GM19395 (cell line): ENCODE measurements at regions not wholly inside any gene's neighbourhood (a gene's known extent, or its start where the extent isn't known, plus 50 kb on each side); places are given as distances from the start of the nearest gene placed in this dataset.

Experiments used
- ATAC-seq: cut with Tn5 transposase; IDR thresholded peaks from one replicate; pipeline ENCODE4 v1.9.1; 2021; ENCODE audit warnings: mild to moderate bottlenecking, moderate library complexity; ENCODE audit not compliant: unreplicated experiment

DNA sequence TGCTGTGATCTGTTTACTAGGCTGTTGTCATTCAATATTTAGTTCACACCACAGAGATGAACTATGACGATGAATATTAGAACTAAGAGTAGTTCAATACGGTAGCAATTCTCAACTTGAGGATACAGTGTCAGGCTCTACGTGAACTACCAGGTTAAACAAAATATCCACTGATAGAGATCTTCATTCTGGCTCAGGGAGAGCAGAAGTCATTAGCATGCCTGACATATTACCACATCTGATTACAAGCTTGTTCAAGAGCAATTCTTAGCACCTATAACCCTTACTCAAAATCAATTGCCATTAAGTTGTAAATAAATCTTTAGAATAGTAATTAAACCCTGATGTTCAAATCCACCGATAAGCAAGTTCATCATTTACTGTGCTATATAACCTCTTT is 207.2 kb downstream of the CHRM3 start:
- ATAC-seq = no peak

DNA sequence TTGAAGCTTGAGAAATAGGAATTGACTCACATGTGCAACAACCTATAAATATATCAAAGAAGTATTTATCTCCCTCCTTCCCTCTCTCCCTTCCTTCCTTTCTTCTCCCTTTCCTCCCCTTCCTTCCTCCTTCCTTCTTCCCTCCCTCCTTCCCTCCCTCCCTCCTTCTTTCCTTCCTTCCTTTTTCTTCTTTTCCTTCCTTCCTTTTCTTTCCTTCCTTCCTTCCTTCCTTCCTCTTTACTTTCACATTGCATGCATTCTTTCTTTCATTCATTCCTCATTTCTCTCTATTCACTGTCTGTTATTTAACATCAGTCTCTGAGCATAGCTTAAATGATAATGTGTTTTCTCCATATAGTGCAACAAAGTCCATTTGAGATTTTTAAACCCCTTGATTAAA is 214.2 kb downstream of the CHRM3 start:
- ATAC-seq = no peak

DNA sequence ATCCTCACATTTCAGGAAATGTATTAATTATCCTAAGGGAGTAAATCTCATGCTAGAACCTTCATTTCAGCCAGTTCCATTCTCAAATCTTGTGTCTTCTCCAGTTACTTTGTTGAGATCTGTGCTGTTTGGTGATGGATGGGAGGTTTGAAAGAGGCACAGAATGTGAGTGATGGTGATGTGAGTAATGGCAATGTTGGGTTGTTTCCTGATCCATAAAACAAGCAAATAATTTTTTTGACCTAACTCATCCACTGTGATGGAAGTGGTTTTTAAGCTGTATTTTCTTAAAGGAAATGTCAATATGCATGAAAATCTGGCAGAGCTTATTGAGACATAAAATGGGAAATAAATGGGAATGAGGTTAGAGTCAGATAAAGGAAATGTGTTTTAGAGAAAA is 214.7 kb downstream of the CHRM3 start:
- no peak for ATAC-seq

DNA sequence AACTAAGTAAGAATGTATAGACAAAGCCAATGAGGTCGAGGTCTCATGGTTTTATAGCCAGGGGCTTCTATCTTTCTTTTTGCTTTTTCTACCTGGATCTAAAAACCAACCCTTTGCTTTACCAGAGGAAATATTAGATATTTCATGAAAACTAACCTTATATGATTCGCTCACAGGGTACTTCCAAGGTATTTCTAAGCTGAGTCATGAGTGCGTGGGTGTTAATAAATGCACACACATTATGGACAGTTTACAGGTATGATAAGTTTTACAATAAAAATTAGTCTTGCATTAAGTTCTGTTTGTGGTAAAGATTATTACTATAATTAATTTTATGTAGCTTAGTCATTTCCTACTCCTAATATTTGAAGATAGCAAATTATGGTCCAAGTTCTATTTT is 217.2 kb downstream of the CHRM3 start:
- ATAC-seq = no peak

DNA sequence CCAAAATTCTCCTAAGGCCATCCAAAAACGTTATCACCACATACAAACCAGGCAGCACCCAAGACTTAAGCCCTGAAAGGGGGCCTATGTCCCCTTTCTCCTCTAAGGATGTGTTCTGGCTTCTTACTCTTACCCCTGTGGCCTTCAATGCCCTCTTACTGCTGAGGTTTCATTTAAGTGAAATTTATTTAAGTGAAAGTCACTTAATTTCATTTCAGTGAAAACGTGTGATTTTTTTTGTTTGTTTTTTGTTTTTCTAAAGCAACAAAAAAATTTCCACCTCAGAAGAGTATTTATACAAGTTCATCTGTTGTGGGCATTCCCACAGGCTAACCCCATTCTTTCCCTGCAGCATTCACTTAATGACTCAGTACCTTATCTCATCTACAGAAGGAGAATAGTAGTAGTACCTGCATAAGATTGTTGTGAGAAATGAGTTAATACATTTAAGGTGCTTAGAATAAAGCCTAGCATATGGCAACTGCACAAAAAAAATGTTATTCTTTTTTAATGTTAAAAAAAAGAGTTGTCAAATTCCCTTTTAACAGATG is 220.6 kb downstream of the CHRM3 start:
- ATAC-seq = no peak

DNA sequence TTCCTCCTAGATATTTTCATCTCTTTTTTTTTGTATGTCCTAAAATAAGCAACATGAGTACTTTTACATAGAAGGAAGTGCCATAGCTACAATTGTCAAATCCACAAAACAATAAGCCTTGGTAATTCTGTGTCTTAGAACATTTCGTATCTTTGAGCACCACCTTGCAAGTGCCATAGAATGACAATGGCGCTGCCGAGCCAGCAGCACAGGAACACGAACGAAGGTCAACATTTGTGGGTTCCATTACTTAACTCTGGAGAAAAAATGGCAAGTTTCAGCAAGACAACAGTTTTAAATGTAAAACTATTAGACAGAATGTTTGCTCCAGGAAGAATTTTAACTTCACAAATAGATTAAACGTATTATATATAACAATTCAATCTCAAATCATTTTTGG is 222.1 kb downstream of the CHRM3 start:
- no peak for ATAC-seq

DNA sequence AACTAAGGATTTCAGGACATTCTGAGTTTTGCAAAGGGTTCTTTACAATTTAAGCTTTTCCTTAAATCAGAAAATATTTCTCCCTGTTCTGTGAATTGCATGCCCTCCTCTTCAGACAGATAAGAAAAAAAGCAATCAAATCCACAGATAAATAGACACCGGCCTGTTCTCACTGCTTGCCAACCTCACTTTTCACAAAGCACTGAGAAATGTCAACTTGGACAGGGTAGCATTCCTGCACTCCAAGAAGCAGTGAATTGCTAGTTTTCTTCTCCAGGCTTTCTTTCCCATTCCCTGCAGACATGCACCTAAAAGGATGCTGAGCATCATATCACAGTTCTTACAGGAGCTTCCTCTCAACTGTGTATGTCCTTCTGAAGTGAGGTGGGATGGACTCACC is 226.0 kb downstream of the CHRM3 start:
- no peak for ATAC-seq

DNA sequence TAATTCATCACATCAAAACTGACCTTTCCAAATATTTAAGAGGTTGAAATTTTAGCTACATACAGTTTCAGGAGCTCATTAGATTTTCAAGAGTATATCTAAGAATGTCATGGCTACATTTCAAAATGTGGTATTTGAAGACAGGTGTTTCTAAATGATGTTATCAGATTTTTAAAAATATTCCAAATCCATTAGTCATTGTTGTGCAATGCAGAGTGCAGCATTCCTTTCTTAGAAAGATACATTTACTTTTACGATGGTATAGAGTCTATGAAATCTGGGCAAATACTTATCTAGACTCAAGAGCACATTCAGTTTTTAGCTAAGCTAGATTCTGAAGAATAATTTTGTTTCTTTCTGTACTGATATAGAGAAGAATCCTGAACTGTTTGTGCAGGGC is 230.3 kb downstream of the CHRM3 start:
- ATAC-seq = no peak

DNA sequence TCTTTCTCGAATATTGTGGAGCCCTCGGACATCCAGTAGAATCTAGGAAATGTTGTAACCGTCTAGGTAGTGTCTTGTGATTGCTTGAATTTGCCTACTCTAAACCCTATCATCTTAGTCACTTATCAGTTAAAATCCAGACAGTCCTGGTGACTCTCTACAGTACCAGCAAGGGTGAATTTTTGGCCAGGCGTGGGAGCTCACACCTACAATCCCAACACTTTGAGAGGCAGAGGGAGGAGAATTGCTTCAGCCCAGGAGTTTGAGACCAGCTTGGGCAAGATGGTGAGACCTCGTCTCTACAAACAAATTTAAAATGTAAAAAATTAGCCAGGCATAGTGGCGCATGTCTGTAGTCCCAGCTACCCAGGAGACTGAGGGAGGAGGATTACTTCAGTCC is 230.9 kb downstream of the CHRM3 start:
- ATAC-seq = no peak

DNA sequence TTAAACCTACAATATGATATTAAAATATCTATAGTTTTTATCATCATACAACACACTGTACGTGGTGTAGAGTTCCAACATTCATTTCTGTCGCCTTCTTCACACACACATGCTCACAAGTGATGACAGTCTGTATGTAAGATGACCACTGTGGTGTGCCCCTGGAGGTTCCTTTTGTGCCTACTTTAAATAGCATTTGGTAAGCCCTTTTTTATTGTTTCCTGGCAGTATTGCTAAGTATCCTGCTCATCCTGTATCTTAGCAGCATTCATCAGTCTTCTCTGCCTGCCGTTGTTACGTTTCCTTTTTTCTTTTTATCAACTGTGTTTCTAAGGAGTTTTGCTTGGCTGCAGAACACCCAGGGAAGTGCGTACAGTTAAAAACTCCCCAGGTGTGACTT is 231.4 kb downstream of the CHRM3 start:
- no peak for ATAC-seq

DNA sequence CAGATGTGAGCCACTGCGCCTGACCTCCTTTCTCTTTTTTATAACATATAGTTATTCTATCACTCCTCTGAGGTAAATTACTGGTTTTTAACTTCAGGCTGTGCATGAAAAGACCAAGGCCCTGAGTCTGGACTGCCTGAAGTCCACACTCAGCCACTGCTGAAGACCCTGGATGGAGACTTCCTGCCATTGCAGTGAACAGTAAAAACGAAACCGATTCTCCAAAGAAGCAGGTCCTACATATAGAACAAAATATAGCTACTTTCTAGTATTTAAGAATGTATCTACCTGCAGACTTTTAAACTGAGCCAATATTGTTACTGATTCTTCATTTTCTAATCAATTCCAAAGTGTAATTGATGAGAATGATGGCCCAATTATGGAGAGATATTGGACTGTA is 232.8 kb downstream of the CHRM3 start:
- no peak for ATAC-seq

DNA sequence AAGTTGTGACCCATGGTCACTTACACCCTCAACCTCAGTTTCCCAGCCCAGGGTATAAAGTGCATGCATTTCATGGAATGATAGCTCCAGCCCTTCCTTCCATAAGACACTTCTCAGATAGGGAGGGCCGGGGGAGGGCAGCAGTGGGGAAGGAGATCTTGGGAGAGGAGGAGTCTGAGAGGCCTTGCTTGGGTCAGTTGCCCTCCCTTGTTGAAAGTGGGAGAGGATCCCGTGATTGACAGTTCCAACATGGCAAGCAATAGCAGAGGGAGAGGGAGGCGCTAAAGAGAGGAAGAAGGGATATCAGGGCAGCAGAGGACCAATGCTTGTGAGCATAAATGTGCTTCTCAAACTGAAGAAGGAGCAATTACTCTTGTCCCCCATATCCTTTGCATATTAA is 244.4 kb downstream of the CHRM3 start:
- ATAC-seq = no peak

DNA sequence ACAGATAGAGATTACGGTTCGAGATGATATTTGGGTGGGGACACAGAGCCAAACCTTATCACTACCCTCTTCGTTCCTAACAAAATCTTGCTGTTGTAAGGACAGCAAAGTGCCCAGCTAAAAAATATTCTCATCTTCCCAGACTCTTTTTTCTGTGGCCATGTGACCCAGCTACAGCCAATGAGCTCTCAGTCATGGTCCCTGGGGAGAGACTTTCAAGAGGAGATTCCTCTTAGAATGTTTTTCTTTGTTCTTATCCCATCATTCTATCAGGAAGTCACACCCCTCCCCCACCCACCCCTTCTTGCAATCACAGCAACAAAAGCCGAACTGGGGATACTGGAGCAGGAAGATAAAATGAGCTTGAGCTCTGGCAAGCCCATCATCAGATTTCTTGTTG is 247.1 kb downstream of the CHRM3 start:
- no peak for ATAC-seq

DNA sequence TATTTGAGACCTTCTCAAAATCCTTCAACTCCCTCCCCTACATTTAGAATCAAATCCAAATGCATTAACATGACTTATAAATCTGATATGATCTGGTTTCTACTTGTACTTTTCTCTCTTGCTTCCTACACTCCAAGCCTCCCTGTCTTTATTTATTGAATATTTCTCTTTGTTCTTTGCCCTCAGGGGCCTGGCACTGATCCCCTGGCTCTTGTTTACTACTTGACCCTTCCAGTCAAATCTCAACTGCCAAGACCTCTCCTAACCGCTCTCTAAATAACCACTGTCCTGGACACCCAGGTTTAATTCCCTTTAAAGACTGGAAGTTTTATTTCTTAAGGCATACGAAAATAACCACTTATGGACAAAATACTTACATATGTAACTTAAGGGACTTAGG is 248.9 kb downstream of the CHRM3 start:
- ATAC-seq = no peak

DNA sequence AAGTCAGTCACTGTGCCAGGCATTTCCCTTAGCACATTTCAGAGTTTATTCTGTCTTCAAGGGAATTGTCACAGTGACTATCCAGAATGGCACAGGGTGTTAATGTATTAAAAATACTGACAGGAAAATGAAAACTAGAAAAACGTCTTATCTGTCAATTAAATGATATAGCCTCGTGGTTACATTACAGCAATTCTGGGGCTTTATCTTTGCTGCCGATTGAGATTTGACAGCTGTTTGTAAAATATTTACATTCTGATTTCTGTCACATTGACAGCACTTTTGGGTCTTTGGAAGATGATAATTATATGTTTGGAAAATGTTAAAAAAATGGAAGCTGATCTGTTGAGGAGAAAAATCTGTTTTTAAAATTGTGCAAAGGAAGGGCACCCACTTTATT is 250.0 kb downstream of the CHRM3 start:
- ATAC-seq = no peak

DNA sequence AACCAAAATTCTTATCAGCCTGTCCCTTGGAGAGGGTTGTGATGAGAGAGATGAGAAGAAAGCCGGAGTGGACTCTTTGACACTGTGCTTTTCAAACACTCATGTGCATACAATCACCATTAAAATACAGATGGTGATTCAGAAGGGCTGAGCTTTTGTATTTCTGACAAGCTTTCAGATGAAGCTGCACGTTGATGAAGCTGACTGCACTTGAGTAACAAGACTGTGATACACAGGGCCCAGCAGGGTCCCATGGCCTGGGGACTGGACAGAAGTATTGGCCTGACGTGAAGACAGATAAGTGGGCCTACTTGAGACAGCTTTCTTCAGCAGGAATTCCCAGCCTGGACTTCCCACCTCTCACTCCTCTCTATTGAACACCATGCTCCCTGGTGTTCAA is 258.2 kb downstream of the CHRM3 start:
- ATAC-seq = no peak

DNA sequence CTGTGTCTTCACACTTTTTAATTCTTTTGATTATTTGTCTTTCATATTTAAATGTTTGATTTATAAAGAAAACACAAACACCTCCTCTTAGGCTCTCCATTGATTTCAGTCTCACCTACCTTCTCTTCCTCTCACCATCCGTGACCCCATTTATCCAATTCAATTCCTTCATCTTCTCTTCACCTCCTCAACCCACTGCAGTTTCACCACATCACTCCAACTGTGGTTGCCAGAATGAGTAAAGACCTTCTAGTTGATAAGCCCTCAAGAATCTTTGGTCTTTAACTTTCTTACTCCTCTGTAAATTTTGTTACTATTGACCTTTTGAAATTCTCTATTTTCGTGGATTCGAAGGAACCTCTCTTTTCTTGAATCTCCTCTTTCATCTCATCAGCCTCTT is 260.7 kb downstream of the CHRM3 start:
- no peak for ATAC-seq

DNA sequence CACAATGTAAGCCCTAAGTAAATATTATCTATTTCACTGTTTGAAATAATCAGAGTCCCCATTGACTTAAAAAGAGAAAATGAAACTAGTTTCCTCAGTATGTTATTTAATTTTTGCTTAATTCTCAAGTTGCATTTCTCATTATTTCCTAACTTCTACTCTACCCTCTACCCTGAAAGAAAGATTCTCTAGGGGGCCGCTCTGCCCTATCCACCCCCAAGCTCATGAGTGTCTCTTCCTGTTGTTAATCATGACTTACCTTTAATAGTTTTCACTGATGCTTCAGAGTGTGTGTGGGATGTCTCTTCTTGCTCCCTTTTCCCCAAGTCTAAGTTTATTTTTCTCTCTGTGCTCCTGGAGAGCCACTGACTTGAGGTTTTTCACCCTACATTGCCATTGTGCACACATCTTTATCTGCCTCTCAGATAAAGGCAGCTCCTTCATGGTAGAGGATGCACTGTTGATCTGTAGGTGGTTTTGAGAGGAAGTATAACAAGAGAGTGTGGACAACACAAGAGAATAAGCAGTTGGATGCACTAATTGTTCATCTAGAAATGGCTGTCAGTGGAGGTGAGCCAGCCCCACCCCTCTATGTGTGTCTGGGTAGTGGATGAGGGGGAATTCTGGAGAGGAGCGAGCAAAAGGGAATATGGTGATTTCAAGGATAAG is 261.7 kb downstream of the CHRM3 start:
- no peak for ATAC-seq

DNA sequence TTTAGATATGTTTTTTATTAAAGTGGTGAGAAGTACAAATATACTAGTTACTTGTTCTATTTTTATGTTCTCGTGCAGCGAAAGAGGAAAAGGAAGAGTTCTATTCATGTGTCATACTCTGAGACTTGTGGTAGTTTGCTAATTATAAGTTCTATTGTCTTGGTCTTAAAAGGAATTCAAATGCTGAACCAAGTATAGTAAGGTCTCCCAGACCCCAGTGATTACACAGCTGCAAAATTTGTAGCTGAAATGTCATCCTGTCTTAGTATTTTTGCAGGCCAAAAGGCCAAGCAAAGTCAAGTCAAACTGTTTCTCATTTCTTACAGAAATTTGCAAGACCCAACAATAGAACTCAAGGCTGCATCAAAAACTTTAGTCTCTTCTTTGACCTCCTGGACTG is 268.7 kb downstream of the CHRM3 start:
- no peak for ATAC-seq

DNA sequence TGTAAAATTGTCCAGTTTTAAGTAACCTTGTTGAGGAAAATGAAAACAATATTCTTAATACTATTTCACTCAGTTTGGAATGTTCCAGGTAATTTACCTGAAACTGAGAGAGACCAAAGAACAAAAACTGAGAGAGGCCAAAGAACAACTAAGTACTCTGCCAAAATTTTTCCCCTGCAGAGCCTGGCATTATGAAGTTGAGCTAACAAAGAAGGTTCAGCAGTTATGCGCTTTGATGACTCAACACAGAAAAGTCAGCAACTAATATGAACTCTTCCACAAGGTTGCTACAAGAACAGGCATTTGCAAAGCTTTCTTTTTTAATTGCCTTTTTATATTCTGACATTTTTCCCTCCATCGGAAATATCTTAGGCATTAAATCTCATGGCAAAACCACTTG is 270.9 kb downstream of the CHRM3 start:
- ATAC-seq = no peak

DNA sequence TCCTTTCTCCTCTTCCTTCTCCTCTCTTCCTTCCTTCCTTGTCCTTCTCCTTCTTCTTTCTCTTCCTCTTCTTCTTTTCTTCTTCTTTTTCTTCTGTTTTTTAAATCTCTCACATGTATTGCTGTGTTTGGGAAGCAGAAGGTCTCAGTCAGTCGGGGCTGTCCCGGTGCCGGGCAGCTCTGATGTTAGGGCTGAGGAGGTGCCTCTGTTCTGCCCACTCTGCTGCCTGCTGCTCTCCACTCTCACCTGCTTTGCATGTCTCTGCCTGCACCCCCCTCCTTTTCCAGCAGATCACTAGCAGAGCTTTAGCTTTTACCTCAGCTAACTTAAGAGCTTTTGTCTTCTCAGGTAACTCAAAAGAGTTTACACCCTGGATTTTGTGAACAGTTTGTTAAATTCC is 276.6 kb downstream of the CHRM3 start:
- ATAC-seq = no peak

DNA sequence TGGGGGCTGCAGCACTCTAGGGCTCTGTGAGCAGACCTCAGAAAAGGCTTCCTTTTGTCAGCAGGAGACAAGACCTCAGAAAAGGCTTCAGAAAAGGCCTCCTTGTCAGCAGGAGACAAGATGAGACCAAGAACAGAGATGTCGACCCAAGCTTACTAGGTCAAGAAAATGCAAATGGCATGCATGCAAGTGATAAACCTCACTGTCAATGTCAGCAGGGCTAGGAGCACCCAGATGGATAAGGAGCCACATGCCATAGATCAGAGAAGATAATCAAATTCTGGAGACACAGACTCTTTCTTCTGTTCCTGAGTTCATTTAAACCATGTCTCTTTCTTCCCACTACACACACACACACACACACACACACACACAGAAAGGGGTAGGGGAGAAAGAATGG is 285.9 kb downstream of the CHRM3 start:
- ATAC-seq = no peak

DNA sequence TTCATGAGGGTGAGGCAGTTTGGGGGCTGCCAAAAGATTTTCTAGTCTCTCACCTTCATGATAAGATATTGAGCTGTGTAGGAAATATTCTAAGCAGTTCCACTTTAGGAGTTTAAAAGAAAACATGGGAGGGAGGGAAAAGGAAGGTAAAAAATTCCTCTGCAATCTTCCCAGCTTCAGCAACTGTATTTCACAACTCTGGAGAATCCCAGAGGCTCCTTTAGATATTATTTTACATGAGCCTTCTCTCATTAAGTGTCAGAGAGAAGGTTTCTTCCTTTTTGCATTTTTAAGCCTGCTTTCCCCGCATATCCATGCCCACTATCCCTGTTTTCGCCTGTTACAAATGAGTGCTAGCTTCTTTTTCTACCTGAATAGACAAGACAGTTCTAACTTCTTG is 289.4 kb downstream of the CHRM3 start:
- ATAC-seq = no peak
